Sigmoid colon (tissue), 6 donors: ENCODE measurements at regions not wholly inside any gene's neighbourhood (a gene's known extent, or its start where the extent isn't known, plus 50 kb on each side); places are given as distances from the start of the nearest gene placed in this dataset.
"Not testable (repeated sequence)": the region's sequence is repeated elsewhere in the genome, so short reads cannot be mapped to it uniquely, and the experiment has no call there.

Source experiments
- DNase-seq: peaks from one replicate; pipeline ENCODE4 v3.0.0-alpha.2; 2019
- H3K27ac ChIP-seq, 4 donors: fragments of 200-600 bp; sonication (generic); one replicate each; pipeline ENCODE4 v1.5.1; 2016 to 2019; ENCODE audit warnings: mild to moderate bottlenecking in 1 of 4
- H3K27me3 ChIP-seq, 3 donors: fragments of 200-600 bp; sonication (generic); one replicate each; pipeline ENCODE4 v1.5.1; 2019; ENCODE audit warnings: mild to moderate bottlenecking in 1 of 3
- H3K36me3 ChIP-seq, 4 donors: fragments of 200-600 bp; sonication (generic); one replicate each; pipeline ENCODE4 v1.5.1; 2016 to 2019
- H3K4me1 ChIP-seq, 4 donors: fragments of 200-600 bp; sonication (generic); one replicate each; pipeline ENCODE4 v1.5.1; 2017 to 2019
- H3K4me3 ChIP-seq, 4 donors: fragments of 200-600 bp; sonication (generic); one replicate each; pipeline ENCODE4 v1.5.1; 2017 to 2019; ENCODE audit warnings: mild to moderate bottlenecking in 2 of 4, moderate library complexity in 1 of 4
- H3K9me3 ChIP-seq, 4 donors: fragments of 200-600 bp in 3 of 4; sonication (generic) in 3 of 4; one replicate each; pipeline versions ENCODE4 v1.5.1 to v1.6.1; 2013 to 2019
- CTCF ChIP-seq, 4 experiments: fragments of 450-650 bp in 3 of 4; fragments of 200-600 bp in 1 of 4; IDR thresholded peaks; one replicate each; pipeline ENCODE4 v1.5.1; 2016 to 2019; ENCODE audit warnings: antibody characterized with exemption in 4 of 4, mild to moderate bottlenecking in 3 of 4, moderate library complexity in 2 of 4
- EP300 ChIP-seq, 4 donors: sonication (generic); formaldehyde crosslinking; IDR thresholded peaks; one replicate each; pipeline ENCODE4 v1.6.1; 2017; ENCODE audit warnings: antibody characterized with exemption in 4 of 4
- POLR2A ChIP-seq, 2 donors: fragments of 450-650 bp; IDR thresholded peaks; one replicate each; pipeline ENCODE4 v1.6.1; 2016; ENCODE audit warnings: antibody characterized with exemption in 2 of 2, mild to moderate bottlenecking in 2 of 2, moderate library complexity in 2 of 2
- POLR2AphosphoS5 ChIP-seq, 4 donors: sonication (generic); formaldehyde crosslinking; IDR thresholded peaks; one replicate each; pipeline ENCODE4 v1.6.1; 2017; ENCODE audit warnings: antibody characterized with exemption in 4 of 4
- WGBS, 2 donors: extraction: QIAGEN DNeasy Blood & Tissue Kit; methylation state at CpG; one replicate each; pipeline ENCODE4 v1.1.7; 2013; 5-methylcytosine and 5-hydroxymethylcytosine counted together
- intact Hi-C: fragments of 100-400 bp; cut with DNase I; formaldehyde crosslinking; loops from one replicate; pipeline ENCODE4 v1.15.1; 2023
- donor health status: healthy with polysubstance abuse.
- donor health status: healthy.

GRCh38 chr3:87437765-87438164 is 161.4 kb upstream of the POU1F1 start:
- 8 to 48% methylated on average over 1 of the region's 1 CpG for WGBS, 2 donors
- no peak for TF ChIP-seq POLR2A (IDR thresholded peaks at IDR 0.05)
- TF ChIP-seq POLR2AphosphoS5 (IDR thresholded peaks at IDR 0.05), result no peak
- TF ChIP-seq EP300 (IDR thresholded peaks at IDR 0.05), result no peak
- no peak for TF ChIP-seq CTCF (IDR thresholded peaks at IDR 0.05)
- H3K27me3 ChIP-seq, result no peaks in the 10 kb centered on the region
- H3K9me3 ChIP-seq, result no peaks in the 10 kb centered on the region
- H3K4me3 ChIP-seq, result no peak overlapping the region
- H3K36me3 ChIP-seq, result no peaks in the 10 kb centered on the region
- no peak overlapping the region for H3K27ac ChIP-seq
- no peaks in the 10 kb centered on the region for H3K4me1 ChIP-seq
- intact Hi-C loops, result no loop called here
- DNase-seq, result no peak

- Histone ChIP-seq H3K4me1 (no peaks in the 10 kb centered on the region), H3K27ac (no peak overlapping the region), H3K27me3 (no peaks in the 10 kb centered on the region), H3K4me3 (no peak overlapping the region), H3K36me3 (no peaks in the 10 kb centered on the region), H3K9me3 (no peaks in the 10 kb centered on the region)
- no peak for DNase-seq
- intact Hi-C loops, result no loop called here
- TF ChIP-seq CTCF (IDR thresholded peaks at IDR 0.05) (no peak), EP300 (IDR thresholded peaks at IDR 0.05) (no peak), POLR2A (IDR thresholded peaks at IDR 0.05) (no peak), POLR2AphosphoS5 (IDR thresholded peaks at IDR 0.05) (no peak)
- WGBS, 2 donors, result 45 to 67% methylated on average over 7 of the region's 7 CpGs
Observed at GRCh38 chr3:87436781-87437543, 160.6 kb upstream of the POU1F1 start.

- DNase-seq, result no peak
- Histone ChIP-seq H3K36me3 (no peaks in the 10 kb centered on the region), H3K4me1 (no peaks in the 10 kb centered on the region), H3K27ac (no peak overlapping the region), H3K27me3 (no peaks in the 10 kb centered on the region), H3K9me3 (no peaks in the 10 kb centered on the region), H3K4me3 (no peak overlapping the region)
- 47 to 48% methylated on average over 5 of the region's 5 CpGs for WGBS, 2 donors
- intact Hi-C loops, result no loop called here
- no peak for TF ChIP-seq EP300 (IDR thresholded peaks at IDR 0.05)
- no peak for TF ChIP-seq CTCF (IDR thresholded peaks at IDR 0.05)
- no peak for TF ChIP-seq POLR2AphosphoS5 (IDR thresholded peaks at IDR 0.05)
- TF ChIP-seq POLR2A (IDR thresholded peaks at IDR 0.05), result no peak
Observed at GRCh38 chr3:87435926-87436620, 159.7 kb upstream of the POU1F1 start.

GRCh38 chr3:87433445-87433844 is 157.1 kb upstream of the POU1F1 start:
- intact Hi-C loops, H3K4me1 ChIP-seq, H3K27me3 ChIP-seq, DNase-seq, H3K9me3 ChIP-seq, H3K36me3 ChIP-seq, H3K4me3 ChIP-seq, H3K27ac ChIP-seq: not testable (repeated sequence)
- WGBS, 2 donors, result 52 to 57% methylated on average over 3 of the region's 3 CpGs

GRCh38 chr3:87426918-87427317 is 150.5 kb upstream of the POU1F1 start:
- Histone ChIP-seq H3K36me3 (no peaks in the 10 kb centered on the region), H3K9me3 (no peaks in the 10 kb centered on the region), H3K4me3 (no peak overlapping the region), H3K27ac (no peak overlapping the region), H3K4me1 (no peaks in the 10 kb centered on the region), H3K27me3 (no peaks in the 10 kb centered on the region)
- intact Hi-C loops, result no loop called here
- TF ChIP-seq POLR2AphosphoS5 (IDR thresholded peaks at IDR 0.05) (no peak), POLR2A (IDR thresholded peaks at IDR 0.05) (no peak), EP300 (IDR thresholded peaks at IDR 0.05) (no peak), CTCF (IDR thresholded peaks at IDR 0.05) (no peak)
- 86 to 87% methylated on average over 2 of the region's 2 CpGs for WGBS, 2 donors
- DNase-seq, result no peak
